ENCODE measurements at regions not wholly inside any gene's neighbourhood (a gene's known extent, or its start where the extent isn't known, plus 50 kb on each side); places are given as distances from the start of the nearest gene placed in this dataset.

DNA sequence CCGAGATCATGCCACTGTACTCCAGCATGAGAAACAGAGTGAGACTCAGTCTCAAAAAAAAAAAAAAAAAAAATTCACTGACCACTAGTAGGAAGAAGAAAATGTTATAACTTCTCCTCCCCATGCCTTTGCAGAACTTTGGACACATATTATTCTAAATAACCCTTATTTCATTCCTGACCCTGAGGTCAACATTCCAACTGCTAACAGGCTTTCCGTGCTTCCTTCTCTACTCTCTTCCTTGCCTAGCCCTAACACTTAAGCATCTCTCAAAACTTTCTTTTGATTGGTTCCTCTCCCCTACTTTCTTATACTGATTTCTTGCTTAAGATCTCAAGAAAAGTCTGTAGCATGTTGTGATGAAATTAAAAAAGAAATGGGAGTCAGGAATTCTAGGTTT is 146.8 kb downstream of the MEX3B start:
- intact Hi-C loops (cut with micrococcal nuclease; ENCODE audit: unreplicated experiment) = no loop called here
- ChIA-PET POLR2A (no interaction called here), CTCF (no interaction called here)
- no peaks in the 10 kb centered on the region for H3K9me3 ChIP-seq
- H3K36me3 ChIP-seq (ENCODE audit: control insufficient read depth, insufficient read depth, low read length) = no peaks in the 10 kb centered on the region
- Mint-ChIP-seq H3K4me3 (ENCODE audit: unreplicated experiment) (no peak overlapping the region), H3K4me1 (ENCODE audit: low read depth, unreplicated experiment) (no peaks in the 10 kb centered on the region), H3K27me3 (ENCODE audit: insufficient read depth, unreplicated experiment) (no peaks in the 10 kb centered on the region), H3K9me3 (ENCODE audit: unreplicated experiment) (no peaks in the 10 kb centered on the region), H3K27ac (ENCODE audit: unreplicated experiment) (no peak overlapping the region), H3K36me3 (ENCODE audit: insufficient read depth, unreplicated experiment) (no peaks in the 10 kb centered on the region)
- TF ChIP-seq CTCF (IDR thresholded peaks at IDR 0.05; ENCODE audit: insufficient read depth in 1 of 2, low read depth in 1 of 2, low read length in 1 of 2, severe bottlenecking in 1 of 2, unreplicated experiment in 1 of 2) = no peak
- no peak for DNase-seq
- H3K27me3 ChIP-seq (replicated peaks; ENCODE audit: control insufficient read depth, insufficient read depth, low read length) = no peaks in the 10 kb centered on the region
- no peak overlapping the region for H3K4me3 ChIP-seq (ENCODE audit: low read depth, low read length)
- H3K4me1 ChIP-seq = no peaks in the 10 kb centered on the region
- BruUV-seq (replicated peaks) = no TSS peak

DNA sequence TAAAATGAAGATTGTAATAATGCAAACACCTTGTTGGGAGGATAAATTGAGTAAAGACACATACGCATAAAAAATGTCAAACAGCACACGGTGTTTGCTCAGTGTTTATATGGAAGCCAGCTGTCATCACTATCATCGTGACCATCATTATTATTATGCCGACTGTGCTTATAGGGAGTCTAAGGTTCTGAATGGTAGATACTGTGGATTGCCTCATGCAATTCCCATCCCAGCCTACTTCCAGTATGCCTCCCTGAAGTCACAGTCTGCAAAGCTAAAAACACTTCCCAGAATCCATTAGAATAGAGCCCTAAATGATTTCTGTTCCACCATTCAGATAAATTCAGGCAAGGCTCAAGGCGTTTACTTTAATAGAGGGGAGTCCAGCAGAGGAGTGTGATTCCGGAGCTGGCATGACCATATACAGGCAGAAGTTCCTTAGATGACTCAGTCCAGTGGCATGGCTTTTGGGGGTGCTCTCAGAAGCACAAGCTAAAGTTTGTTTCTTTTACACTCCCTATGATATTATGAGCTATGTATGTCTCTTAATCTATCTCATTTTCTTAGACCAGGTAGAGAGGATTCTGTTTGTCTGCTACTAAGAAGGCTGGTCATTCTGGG is 148.7 kb downstream of the MEX3B start:
- H3K4me3 Mint-ChIP-seq (ENCODE audit: unreplicated experiment) = no peak overlapping the region
- ChIA-PET CTCF (no interaction called here), POLR2A (no interaction called here)
- intact Hi-C loops (cut with micrococcal nuclease; ENCODE audit: unreplicated experiment) = no loop called here
- no peaks in the 10 kb centered on the region for H3K27me3 ChIP-seq (replicated peaks; ENCODE audit: control insufficient read depth, insufficient read depth, low read length)
- no peaks in the 10 kb centered on the region for H3K36me3 ChIP-seq (ENCODE audit: control insufficient read depth, insufficient read depth, low read length)
- no peak for DNase-seq
- H3K4me3 ChIP-seq (ENCODE audit: low read depth, low read length) = no peak overlapping the region
- no peaks in the 10 kb centered on the region for H3K36me3 Mint-ChIP-seq (ENCODE audit: insufficient read depth, unreplicated experiment)
- BruUV-seq (replicated peaks) = no TSS peak
- no peak overlapping the region for H3K27ac Mint-ChIP-seq (ENCODE audit: unreplicated experiment)
- no peaks in the 10 kb centered on the region for H3K9me3 Mint-ChIP-seq (ENCODE audit: unreplicated experiment)
- no peaks in the 10 kb centered on the region for H3K4me1 Mint-ChIP-seq (ENCODE audit: low read depth, unreplicated experiment)
- no peaks in the 10 kb centered on the region for H3K9me3 ChIP-seq
- TF ChIP-seq CTCF (IDR thresholded peaks at IDR 0.05; ENCODE audit: insufficient read depth in 1 of 2, low read depth in 1 of 2, low read length in 1 of 2, severe bottlenecking in 1 of 2, unreplicated experiment in 1 of 2) = no peak
- no peaks in the 10 kb centered on the region for H3K27me3 Mint-ChIP-seq (ENCODE audit: insufficient read depth, unreplicated experiment)
- no peaks in the 10 kb centered on the region for H3K4me1 ChIP-seq

GRCh38 chr15:81896356-81896755 is 149.5 kb downstream of the MEX3B start:
- Mint-ChIP-seq H3K27ac (ENCODE audit: unreplicated experiment) (no peak overlapping the region), H3K27me3 (ENCODE audit: insufficient read depth, unreplicated experiment) (no peaks in the 10 kb centered on the region), H3K4me1 (ENCODE audit: low read depth, unreplicated experiment) (no peaks in the 10 kb centered on the region), H3K36me3 (ENCODE audit: insufficient read depth, unreplicated experiment) (no peaks in the 10 kb centered on the region), H3K4me3 (ENCODE audit: unreplicated experiment) (no peak overlapping the region), H3K9me3 (ENCODE audit: unreplicated experiment) (no peaks in the 10 kb centered on the region)
- Histone ChIP-seq H3K36me3 (ENCODE audit: control insufficient read depth, insufficient read depth, low read length) (no peaks in the 10 kb centered on the region), H3K4me1 (no peaks in the 10 kb centered on the region), H3K27me3 (replicated peaks; ENCODE audit: control insufficient read depth, insufficient read depth, low read length) (no peaks in the 10 kb centered on the region), H3K9me3 (no peaks in the 10 kb centered on the region), H3K4me3 (ENCODE audit: low read depth, low read length) (no peak overlapping the region)
- TF ChIP-seq CTCF (IDR thresholded peaks at IDR 0.05; ENCODE audit: insufficient read depth in 1 of 2, low read depth in 1 of 2, low read length in 1 of 2, severe bottlenecking in 1 of 2, unreplicated experiment in 1 of 2) = no peak
- intact Hi-C loops (cut with micrococcal nuclease; ENCODE audit: unreplicated experiment) = no loop called here
- BruUV-seq (replicated peaks) = no TSS peak
- DNase-seq = no peak
- ChIA-PET POLR2A (no interaction called here), CTCF (no interaction called here)
